HPDE6-E6E7 (cell line): ENCODE measurements at regions not wholly inside any gene's neighbourhood (a gene's known extent, or its start where the extent isn't known, plus 50 kb on each side); places are given as distances from the start of the nearest gene placed in this dataset.

Source experiments
- DNase-seq: peaks from one replicate; pipeline ENCODE4 v3.0.0; 2011; ENCODE audit warnings: missing footprints; ENCODE audit errors: extremely low spot score

DNA sequence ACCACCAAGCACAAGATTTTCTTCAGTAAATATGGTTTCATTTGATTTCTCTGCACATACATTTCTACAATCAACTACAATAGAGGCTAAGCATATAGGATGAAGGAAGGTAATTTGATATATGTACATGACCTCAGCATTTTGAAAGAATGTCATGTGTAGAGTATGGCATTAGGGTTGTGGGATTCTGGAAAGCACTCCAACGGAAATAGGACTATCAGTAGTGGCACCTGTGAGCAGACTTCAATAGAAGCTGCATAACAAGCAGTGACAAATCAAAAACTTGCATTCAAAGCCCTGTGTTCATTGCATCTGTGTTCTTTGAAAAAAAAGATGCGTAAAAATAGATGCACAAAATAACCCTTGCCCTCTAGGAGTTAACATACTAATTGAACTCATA, 57.5 kb upstream of the EYA4 start:
- no peak for DNase-seq

DNA sequence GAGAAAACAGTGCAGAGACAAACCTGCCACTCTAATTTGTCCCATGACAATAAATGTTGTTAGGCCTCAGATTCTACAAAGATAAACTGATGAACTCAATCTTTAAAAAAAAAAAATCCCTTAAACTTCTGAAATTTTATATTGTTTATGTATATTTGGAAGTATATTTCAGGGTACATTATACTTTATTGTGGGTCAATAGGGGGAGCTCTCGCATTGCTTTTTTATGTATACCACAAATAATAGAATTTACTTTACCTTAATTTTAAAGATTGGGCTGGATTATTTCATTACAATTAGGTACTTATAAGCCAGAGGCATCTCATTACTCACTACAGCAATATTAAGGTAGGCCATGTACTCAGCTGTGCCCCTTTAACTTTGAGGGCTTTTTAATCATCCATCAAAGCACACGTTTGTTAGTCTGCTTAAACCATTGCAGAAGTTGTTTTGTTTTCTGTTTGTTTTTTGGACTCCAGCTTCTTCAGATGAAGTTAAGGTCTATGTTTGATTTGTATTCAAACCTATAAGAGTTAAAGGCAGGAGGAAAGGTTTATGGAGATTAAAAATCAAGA, 56.3 kb upstream of the EYA4 start:
- no peak for DNase-seq

DNA sequence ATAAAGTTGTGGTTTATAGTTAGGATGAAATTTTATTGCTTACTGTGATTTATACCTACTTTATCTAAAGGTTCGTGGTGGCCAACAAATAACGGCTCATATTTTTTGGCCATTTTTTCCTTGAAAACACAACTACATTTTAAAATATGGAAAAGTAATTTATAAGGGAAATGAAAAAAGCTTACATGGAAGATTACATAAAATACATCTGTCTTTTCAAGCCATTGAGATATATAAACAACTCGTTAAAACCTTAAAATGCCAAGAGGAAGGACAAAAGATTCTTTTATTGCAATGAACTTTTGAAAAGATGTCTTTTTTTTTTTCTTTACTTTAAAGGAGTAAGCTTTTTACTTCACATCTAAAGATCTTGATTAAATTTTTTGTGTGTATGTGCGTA, 55.4 kb upstream of the EYA4 start:
- no peak for DNase-seq

DNA sequence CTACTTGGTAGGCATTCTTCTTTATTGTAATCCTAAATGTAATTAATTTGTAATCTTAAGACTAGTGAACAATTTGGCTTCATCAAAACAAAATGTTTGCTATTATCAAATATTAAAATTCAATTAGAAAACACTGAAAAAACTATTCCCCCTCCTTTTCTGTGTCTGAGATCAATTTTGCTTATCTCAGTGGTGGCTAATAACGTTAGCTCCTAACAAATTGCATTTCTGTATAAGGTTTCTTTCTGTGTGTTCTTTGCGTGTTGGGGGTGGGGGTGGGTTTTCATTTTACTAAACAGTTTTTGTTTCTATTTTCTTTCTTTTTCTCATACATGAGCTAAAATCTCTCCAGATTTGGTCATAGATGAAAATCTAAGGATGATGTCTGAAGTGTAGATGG, 54.0 kb upstream of the EYA4 start:
- no peak for DNase-seq

DNA sequence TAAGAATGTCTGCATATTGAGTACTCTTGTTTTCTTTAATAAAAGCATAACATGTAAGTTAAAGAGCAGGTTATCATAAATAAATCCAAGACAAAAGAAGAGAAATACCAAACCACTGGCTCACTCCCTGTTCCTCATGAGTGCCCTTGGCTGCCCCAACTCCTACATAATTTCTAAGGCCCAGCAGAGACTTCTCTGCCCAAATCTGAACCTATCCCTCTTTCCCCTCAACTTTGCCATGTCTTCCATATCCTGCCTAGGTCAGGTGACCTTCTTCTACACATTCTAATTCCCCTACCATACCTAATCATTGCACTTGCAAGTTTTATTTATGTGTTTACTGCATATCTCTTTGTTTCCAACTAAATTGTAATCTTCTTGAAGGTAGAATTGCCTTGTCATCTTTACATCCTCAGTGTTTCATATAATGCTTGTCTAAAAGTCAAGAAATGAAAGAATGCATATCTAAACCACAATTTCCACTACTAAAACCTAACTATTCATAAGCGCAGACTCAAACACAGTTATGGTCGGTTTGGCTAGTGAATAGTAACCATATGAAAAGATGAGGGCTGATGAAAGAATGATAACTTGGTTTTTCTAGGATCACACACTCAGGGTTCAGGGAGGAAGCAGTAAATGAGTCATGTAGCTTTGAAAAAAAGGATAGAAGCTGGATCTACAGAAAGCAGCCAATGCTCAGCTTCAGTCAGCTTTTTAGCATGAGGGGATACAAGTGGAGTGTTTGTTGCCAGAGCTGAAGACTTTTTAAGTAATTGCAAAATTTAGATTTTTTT, 53.3 kb upstream of the EYA4 start:
- DNase-seq = no peak

DNA sequence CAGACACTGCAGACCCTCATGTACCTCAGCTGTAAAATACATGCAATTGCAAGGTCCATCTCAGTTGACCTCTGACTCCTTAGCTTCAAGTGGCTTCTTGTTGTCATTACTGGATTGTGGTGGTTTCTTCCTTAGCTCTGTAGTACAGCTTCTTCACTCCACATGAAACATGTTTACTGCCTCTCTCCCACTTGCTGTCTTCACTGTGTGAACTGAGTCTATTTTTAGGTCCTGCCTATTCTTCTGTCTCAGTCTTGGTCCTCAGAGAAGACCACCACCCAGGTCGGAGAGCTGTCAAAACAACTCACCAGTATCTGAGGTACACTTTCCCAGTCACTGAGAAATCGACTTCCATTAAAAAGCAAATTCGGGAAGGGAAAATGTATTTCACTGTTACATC, 50.2 kb upstream of the EYA4 start:
- DNase-seq = no peak

DNA sequence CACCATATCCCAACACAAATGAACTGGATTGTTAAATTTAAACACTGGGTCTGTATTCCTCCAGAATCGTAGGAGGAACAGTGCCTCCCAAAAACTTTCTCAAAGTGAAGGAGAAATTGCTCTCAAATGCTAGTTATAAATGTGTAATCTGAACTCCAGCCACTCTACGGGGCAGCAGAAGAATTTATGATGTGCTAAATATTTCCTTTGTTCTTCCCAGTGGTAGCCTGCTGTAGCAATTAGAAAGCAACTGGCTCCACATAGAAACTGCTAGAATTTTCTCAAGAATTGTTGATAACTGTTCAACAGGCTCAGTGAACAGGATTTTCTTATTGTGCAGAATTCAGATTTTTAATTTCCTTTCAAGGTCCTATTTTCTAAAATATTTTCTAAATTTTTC, 49.8 kb upstream of the EYA4 start:
- DNase-seq = no peak
